Activated naive CD8-positive, alpha-beta T cell treated with anti-CD3 and anti-CD28 coated beads, Interleukin-2, amount 50 U/mL, for 24 hours (primary cell): ENCODE measurements at regions not wholly inside any gene's neighbourhood (a gene's known extent, or its start where the extent isn't known, plus 50 kb on each side); places are given as distances from the start of the nearest gene placed in this dataset.
A peak's percentile ranks its signal among the peaks of the same experiment; 100 is the strongest.

ENCODE experiments used
- ATAC-seq: fragments of 150-1000 bp; cut with Tn5 transposase; one replicate; pipeline ENCODE4 v1.10.0; 2021
- DNase-seq: peaks from one replicate; pipeline ENCODE4 v3.0.0; 2021
- H3K27ac Mint-ChIP-seq: one replicate; pipeline ENCODE4 v1.8.0; 2021; ENCODE audit warnings: mild to moderate bottlenecking, mixed read lengths
- H3K27me3 Mint-ChIP-seq: one replicate; pipeline ENCODE4 v1.8.0; 2021; ENCODE audit warnings: mixed read lengths
- H3K36me3 Mint-ChIP-seq: one replicate; pipeline ENCODE4 v1.8.0; 2021; ENCODE audit warnings: low read depth, mixed read lengths
- H3K4me1 Mint-ChIP-seq: one replicate; pipeline ENCODE4 v1.8.0; 2021; ENCODE audit warnings: mixed read lengths
- H3K4me3 Mint-ChIP-seq: one replicate; pipeline ENCODE4 v1.8.0; 2021; ENCODE audit warnings: mild to moderate bottlenecking, moderate library complexity, mixed read lengths
- H3K9me3 Mint-ChIP-seq: one replicate; pipeline ENCODE4 v1.8.0; 2021; ENCODE audit warnings: mixed read lengths

DNA sequence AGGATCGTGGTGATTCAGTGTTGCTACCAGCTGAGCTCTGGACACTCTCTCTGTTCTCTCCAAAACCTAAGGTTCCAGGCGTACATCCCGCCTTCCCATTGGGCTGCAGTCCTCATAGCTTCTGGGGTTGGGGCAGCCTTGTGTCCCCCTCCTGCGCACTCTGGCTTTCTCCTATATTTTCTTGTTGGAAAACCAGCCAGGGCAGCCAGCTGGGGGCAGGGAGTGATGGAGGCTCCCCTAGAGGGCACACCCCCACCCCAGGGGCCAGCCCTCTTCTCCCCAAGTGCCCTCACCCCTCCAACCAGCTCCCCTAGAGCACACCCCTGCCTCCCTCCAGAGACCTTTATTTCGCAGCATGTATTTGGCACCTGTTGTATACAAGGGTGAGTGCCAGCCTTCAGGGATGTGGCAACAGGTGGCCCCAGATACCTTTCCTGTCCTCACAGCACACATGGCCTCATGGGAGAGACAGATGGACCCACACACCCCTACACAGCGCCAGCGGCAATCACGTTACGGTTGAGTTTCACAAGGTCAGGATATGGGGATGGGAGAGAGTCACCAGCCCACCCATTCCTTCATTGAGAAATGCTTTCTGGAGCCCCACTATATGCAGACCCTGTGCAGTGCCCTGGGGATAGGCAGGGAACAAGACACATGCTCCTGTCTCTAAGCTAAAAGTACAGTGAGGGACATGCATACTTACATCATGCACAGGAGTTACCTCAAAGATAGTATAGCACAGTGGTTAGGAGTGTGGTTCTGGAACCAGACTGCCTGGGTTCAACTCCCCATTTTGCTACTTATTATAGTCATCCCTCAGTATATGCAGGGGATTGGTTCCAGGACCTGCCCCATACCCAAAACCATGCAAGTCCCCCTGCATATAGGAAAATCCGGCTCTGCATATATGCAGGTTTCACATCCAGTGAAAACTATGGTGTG is 141.1 kb downstream of the PHETA1 start:
- Mint-ChIP-seq H3K27ac (no peak overlapping the region), H3K9me3 (no peaks in the 10 kb centered on the region), H3K4me3 (no peak overlapping the region), H3K4me1 (peaks cover 5% of the 10 kb centered on the region), H3K27me3 (peaks cover 2% of the 10 kb centered on the region), H3K36me3 (no peaks in the 10 kb centered on the region)
- no peak for ATAC-seq
- no peak for DNase-seq

DNA sequence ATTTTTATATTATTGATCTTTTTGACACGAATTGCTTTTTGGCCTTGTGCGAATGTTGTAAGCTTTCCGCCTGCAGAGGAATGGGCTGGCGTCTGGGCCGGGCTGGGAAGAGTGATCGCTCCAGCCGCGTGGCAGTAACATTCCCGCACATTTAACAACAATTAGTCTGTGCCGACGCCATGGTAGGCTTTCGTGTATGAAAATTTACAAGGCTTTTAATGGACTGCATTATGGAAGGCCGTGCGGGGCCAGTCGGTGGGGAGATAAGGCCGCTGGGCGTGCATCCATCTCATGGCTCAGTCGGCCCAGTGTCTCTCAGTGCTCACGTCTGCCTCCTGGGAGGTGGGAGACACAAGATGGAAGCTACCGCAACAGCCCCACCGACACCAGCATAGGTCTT is 142.2 kb downstream of the PHETA1 start:
- Mint-ChIP-seq H3K4me3 (no peak overlapping the region), H3K27ac (no peak overlapping the region), H3K4me1 (peaks cover 5% of the 10 kb centered on the region), H3K9me3 (no peaks in the 10 kb centered on the region), H3K36me3 (no peaks in the 10 kb centered on the region), H3K27me3 (no peaks in the 10 kb centered on the region)
- ATAC-seq (no peak), DNase-seq (no peak)

DNA sequence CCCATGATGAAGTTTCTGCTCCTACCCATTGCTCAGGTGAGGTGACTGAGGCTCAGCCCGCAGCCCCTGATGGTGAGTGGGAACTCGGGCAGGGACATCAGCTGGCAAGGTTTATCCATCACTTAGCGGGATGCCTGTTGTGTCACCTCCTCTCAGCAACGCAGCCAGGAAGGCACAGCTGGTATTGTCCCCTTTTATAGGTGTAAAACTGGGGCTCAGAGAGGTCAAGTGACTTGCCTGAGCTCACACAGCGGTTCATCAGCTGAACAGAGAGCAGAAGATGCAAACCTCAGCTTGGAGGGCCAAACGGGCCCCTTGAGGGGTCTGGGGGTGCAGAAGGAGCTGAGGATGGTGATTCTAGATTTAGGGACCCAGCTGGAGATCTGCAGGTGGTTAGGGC is 143.6 kb downstream of the PHETA1 start:
- H3K4me3 Mint-ChIP-seq, result no peak overlapping the region
- DNase-seq (no peak), ATAC-seq (no peak)
- H3K36me3 Mint-ChIP-seq, result no peaks in the 10 kb centered on the region
- peaks cover 5% of the 10 kb centered on the region for H3K4me1 Mint-ChIP-seq
- no peak overlapping the region for H3K27ac Mint-ChIP-seq
- H3K9me3 Mint-ChIP-seq, result no peaks in the 10 kb centered on the region
- H3K27me3 Mint-ChIP-seq, result no peaks in the 10 kb centered on the region

DNA sequence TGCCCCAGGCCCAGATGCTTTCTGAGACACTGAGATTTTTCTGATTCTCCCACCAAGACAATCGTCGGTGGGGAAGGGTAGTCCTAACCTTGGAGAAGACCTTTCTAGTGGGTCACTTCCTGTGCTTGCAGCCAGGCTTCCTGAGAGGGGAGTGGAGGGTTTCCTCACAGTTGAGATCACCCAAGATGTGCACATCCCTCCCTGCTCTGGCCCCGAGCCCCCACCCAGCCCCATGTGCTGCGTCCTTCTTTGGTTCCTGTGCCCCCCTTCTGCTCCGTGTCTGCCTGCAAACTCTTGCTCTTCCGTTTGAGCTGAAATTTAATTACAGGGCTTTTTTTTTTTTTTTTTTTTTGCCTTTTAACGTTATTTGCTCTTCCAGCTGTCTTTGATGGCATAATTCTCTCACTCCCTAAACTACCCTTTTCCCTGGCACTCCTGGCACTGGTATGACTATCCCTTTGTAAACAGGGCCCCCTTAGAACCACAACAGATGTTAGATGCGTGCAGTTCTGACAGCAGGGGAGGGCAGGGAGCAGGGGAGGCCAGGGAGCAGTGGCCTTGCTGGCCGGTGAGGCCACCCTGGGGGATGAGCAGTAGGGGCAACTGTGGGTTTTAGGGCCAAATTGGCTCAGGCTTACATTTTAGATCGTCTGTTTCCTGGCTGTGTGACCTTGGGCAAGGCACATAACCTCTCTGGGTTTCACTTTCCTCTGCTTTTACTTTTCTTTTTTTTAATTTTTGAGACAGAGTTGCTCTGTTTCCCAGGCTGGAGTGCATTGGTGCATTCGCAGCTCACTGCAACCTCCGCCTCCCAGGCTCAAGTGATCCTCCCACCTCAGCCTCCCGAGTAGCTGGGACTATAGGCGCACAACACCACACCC is 144.5 kb downstream of the PHETA1 start:
- H3K4me3 Mint-ChIP-seq, result no peak overlapping the region
- H3K36me3 Mint-ChIP-seq, result no peaks in the 10 kb centered on the region
- no peak overlapping the region for H3K27ac Mint-ChIP-seq
- no peaks in the 10 kb centered on the region for H3K27me3 Mint-ChIP-seq
- DNase-seq (no peak), ATAC-seq (no peak)
- peaks cover 5% of the 10 kb centered on the region for H3K4me1 Mint-ChIP-seq
- H3K9me3 Mint-ChIP-seq, result no peaks in the 10 kb centered on the region

DNA sequence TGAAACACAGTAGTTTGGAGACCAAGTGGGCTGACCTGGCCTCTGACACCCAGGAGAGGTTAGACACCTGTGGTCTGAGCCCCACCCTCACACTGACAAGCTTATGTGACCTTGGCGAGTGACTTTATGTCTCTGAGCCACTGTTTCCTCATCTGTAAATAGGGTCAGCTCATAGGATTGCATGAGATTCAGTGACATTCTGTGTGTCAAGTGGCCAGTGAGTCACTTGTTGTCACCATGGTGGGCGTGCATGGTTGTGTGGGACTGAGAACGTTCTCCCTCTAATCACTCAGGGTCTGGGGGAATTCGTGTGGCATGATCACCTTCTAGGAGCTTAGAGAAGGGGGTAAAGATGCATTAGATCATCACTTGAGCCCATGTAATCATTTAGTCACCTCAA is 146.4 kb downstream of the PHETA1 start:
- Mint-ChIP-seq H3K4me1 (peaks cover 5% of the 10 kb centered on the region), H3K27me3 (peaks cover 2% of the 10 kb centered on the region), H3K4me3 (no peak overlapping the region), H3K27ac (no peak overlapping the region), H3K9me3 (no peaks in the 10 kb centered on the region), H3K36me3 (no peaks in the 10 kb centered on the region)
- ATAC-seq, result peak; percentile 77
- no peak for DNase-seq

DNA sequence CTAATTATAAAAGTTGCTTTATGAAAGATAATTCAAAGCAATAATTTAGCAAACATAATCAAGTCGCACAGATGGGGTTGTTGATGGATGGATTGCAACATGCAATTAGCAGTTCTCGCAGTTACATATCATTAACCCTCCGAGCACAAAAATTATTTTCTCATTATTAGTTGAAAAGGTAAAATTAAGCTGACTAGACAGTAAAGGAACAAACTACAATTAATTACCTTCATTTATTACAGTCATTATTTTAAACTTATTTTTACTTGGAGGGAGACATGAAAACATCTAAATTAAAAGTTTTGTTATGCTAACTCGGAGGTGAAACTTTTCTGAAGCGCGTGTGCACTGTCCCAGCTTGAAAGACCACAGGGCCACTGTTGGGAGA is 146.9 kb downstream of the PHETA1 start:
- Mint-ChIP-seq H3K9me3 (no peaks in the 10 kb centered on the region), H3K4me1 (peaks cover 5% of the 10 kb centered on the region), H3K27me3 (peaks cover 2% of the 10 kb centered on the region), H3K4me3 (no peak overlapping the region), H3K27ac (no peak overlapping the region), H3K36me3 (no peaks in the 10 kb centered on the region)
- ATAC-seq (no peak), DNase-seq (no peak)

DNA sequence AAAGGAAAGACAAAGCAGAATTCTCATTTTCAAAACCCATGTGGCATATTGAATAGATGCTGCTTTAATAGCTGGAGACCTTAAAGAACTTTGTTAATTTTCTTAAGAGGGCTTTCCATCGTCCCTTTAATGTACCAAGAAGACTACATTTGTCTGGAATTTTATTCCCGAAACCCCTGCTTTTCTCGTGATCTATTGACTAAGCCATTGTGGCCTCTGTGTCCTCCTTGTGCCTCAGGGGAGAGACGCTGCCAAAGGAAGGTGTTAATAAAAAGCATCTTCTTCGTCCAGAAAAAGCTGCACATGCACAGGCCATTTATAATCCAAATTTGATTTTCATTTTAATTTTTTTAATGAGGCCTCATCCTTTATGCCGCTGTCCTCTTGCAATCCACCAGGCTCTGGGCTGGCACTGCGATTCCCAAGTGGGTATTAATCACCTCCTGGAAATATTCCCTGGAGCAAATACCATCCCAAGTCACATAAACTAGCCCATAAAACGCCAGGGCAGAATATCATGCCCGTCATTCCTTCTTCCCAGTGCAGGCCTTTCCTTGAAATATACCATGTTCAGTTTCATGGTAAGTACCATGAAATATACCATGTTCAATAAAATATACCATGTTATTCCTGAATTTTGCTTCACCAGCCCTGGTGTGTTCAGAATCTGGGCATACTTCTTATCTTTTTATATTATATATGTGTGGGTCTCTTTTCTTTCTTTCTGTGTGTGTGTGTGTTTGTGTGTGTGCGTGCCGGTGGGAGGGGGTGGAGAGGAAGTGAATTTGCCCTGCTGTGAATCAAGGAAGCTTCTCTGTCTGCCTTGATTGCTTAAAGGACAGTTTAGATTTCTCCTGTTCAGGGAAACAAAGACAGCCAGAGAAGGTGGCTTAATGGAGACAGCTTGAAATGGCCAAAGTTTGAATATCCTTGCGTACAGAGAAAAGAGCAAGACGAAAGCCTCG is 147.6 kb downstream of the PHETA1 start:
- no peak for ATAC-seq
- H3K9me3 Mint-ChIP-seq, result no peaks in the 10 kb centered on the region
- H3K4me3 Mint-ChIP-seq, result no peak overlapping the region
- peaks cover 5% of the 10 kb centered on the region for H3K4me1 Mint-ChIP-seq
- no peak for DNase-seq
- H3K27me3 Mint-ChIP-seq, result peaks cover 2% of the 10 kb centered on the region
- H3K36me3 Mint-ChIP-seq, result no peaks in the 10 kb centered on the region
- no peak overlapping the region for H3K27ac Mint-ChIP-seq

DNA sequence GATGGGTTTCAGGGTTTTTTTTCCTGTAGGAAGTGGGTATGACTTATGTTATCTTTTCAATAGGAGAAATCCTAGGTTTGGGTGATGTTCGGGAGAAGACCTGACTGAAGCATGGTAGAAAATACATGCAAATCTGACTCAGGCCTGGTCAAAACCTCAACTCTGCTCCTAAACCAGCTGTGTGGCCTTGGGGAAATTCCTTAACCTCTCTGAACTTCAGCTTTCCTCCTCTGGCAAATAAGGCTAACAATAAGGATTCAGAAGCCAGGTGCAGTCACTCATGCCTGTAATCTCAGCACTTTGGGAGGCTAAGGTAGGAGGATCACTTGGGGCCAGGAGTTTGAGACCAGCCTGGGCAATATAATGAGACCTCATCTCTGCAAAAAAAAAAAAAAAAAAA is 148.5 kb downstream of the PHETA1 start:
- Mint-ChIP-seq H3K27me3 (peaks cover 2% of the 10 kb centered on the region), H3K27ac (no peak overlapping the region), H3K4me3 (no peak overlapping the region), H3K4me1 (peaks cover 5% of the 10 kb centered on the region), H3K9me3 (no peaks in the 10 kb centered on the region), H3K36me3 (no peaks in the 10 kb centered on the region)
- DNase-seq (no peak), ATAC-seq (no peak)

DNA sequence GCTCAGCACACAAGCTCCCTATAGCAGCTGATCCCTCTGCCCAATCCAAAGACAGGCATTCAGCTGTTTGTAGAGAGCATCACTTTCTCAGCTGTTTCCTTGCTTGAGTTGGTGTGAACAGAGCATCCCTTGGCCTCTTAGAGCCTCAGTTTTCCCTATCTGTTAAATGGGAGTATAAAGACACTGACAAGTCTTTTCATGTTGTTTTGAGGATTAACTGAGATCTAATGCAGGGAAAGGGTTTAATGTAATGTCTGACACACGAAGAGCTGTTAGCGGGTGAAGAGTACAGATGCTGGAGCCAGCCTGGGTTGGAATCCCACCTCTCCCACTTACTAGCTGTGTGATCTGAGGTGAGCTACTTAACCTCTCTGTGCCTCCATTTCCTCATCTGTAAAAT is 149.5 kb downstream of the PHETA1 start:
- DNase-seq (no peak), ATAC-seq (no peak)
- Mint-ChIP-seq H3K9me3 (no peaks in the 10 kb centered on the region), H3K4me3 (no peak overlapping the region), H3K4me1 (peaks cover 1% of the 10 kb centered on the region), H3K36me3 (no peaks in the 10 kb centered on the region), H3K27ac (no peak overlapping the region), H3K27me3 (peaks cover 2% of the 10 kb centered on the region)

DNA sequence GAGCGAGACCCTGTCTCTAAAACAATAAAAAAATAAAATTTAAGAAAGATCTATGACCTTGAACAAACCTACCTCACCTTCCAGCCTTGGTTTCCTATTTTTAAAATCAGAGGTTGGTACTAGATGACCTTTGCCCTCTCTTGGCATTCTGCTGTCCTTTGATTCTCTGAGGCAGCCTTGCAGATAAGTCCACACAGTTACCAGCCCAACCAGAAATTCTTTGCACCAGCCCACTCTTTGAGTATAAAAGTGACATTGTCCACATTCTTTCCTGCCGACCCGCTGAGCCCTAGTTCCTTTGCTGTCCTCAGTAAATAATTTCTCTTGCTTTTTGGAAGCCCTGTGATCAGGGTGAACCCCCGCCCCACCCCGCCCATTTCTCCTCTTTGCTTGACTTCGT is 150.4 kb downstream of the PHETA1 start:
- peaks cover 2% of the 10 kb centered on the region for H3K27me3 Mint-ChIP-seq
- no peaks in the 10 kb centered on the region for H3K4me1 Mint-ChIP-seq
- H3K4me3 Mint-ChIP-seq, result no peak overlapping the region
- no peaks in the 10 kb centered on the region for H3K9me3 Mint-ChIP-seq
- ATAC-seq, result no peak
- no peak for DNase-seq
- H3K36me3 Mint-ChIP-seq, result no peaks in the 10 kb centered on the region
- H3K27ac Mint-ChIP-seq, result no peak overlapping the region

DNA sequence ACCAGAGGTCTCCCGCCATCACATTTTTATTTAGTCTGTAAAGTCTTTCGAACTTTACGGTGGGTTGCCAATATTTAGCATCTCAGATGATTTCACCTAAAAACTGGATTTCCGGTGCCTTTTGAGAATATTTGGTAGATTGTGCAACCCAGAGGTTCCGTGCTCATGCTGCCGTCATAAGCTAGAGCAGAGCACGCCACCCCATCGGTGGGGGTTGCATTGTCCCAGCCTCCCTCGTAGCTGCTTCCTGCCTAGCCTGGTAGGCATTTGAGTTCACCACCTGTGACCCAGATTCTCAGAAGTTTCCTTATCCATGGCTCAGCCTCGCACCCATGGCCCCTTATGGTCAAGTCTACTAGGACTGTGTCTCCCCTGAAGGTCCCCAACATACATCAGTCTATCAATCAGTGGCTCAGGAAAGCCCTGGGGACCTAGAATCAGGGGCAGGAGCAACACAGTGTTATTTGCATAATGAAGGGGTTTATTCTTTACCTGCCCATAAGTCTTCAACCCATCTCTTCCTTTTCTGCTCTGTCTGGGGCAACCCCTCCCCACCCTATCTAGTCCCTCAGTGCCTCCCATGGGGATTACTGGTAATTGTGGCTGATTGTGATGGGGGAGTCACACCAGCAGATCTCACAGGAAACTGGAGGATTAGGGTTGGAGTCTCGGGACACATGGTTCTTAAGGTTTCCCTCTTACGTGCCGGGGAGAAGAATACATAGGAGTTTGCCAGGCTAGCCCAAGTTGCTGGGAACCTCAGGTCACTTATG is 152.3 kb downstream of the PHETA1 start:
- DNase-seq, result no peak
- H3K27ac Mint-ChIP-seq, result no peak overlapping the region
- no peak overlapping the region for H3K4me3 Mint-ChIP-seq
- no peaks in the 10 kb centered on the region for H3K4me1 Mint-ChIP-seq
- H3K9me3 Mint-ChIP-seq, result no peaks in the 10 kb centered on the region
- peaks cover 2% of the 10 kb centered on the region for H3K27me3 Mint-ChIP-seq
- ATAC-seq, result no peak
- H3K36me3 Mint-ChIP-seq, result no peaks in the 10 kb centered on the region

DNA sequence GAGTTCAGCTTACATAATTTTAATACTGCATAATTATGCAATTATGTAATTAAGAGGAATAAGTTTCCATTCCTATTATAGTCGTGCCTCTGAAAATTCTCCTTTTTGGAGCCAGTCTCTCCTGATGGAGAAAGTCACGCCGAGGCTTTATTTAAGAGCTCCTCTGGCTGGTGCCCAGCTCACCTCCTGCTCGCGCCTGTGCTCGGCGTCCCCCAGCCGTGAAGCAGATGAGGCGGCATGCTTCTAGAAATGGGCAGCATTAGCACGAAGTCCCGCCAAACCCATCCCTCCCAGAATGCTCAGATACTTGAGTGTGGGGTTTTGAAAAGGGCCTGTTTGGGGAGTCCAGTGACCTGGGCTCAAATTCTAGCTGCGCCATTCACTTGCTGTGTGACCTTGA is 153.0 kb downstream of the PHETA1 start:
- ATAC-seq (no peak), DNase-seq (no peak)
- Mint-ChIP-seq H3K36me3 (no peaks in the 10 kb centered on the region), H3K9me3 (no peaks in the 10 kb centered on the region), H3K27me3 (peaks cover 4% of the 10 kb centered on the region), H3K4me1 (no peaks in the 10 kb centered on the region), H3K4me3 (no peak overlapping the region), H3K27ac (no peak overlapping the region)

DNA sequence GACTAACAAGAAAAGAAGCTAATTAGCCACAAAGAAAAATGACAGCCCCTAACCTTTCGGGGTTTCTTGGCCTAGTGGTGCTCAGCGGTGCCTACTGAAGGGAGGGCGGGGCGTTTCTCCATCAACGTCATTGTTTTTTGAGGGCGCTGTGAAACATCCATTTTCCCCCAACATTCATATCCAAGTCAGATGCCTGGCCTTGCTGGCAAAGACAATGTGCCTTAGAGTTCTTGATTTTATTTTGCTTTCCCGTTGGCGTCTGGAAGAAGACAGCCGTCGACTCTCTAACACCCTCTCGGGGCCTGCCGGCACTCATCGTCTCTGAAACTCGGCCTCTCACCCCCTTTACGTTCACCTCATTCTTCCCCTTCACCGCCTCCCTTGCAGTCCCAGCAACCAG is 154.5 kb downstream of the PHETA1 start:
- Mint-ChIP-seq H3K36me3 (no peaks in the 10 kb centered on the region), H3K27ac (no peak overlapping the region), H3K4me1 (no peaks in the 10 kb centered on the region), H3K27me3 (peaks cover 8% of the 10 kb centered on the region), H3K9me3 (no peaks in the 10 kb centered on the region), H3K4me3 (no peak overlapping the region)
- DNase-seq, result no peak
- ATAC-seq, result no peak

DNA sequence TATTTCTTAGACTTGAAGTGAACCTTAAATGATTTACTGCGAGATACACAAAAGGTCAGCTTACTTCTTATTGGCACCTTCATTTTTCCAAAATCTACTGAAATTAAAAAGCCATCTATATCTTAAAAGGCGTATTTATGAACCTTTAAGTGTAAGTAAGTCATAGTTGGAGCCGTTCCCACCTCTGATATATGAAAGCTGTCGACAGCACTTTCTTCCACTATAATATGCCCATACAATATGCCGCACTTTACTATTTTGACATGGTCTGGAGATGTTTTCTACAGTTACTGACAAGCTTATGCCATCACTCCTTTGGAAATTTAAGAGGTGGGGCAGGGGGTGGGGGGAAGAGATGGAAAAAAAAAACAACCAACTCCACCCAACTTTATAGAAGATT is 155.3 kb downstream of the PHETA1 start:
- Mint-ChIP-seq H3K9me3 (no peaks in the 10 kb centered on the region), H3K4me1 (no peaks in the 10 kb centered on the region), H3K36me3 (no peaks in the 10 kb centered on the region)

More for the DNA sequence above, 155.3 kb downstream of the PHETA1 start:
- H3K27me3 Mint-ChIP-seq, result peaks cover 8% of the 10 kb centered on the region
- DNase-seq, result no peak
- H3K4me3 Mint-ChIP-seq, result no peak overlapping the region
- ATAC-seq, result no peak
- H3K27ac Mint-ChIP-seq, result no peak overlapping the region
